Lower leg skin (tissue), 4 donors: ENCODE measurements at regions not wholly inside any gene's neighbourhood (a gene's known extent, or its start where the extent isn't known, plus 50 kb on each side); places are given as distances from the start of the nearest gene placed in this dataset.

Experiments
- DNase-seq, 2 donors: peaks; one replicate each; pipeline ENCODE4 v3.0.0-alpha.2; 2019; ENCODE audit warnings: low spot score in 2 of 2
- H3K4me3 ChIP-seq: fragments of 200-600 bp; sonication (generic); 2 replicates; pipeline ENCODE4 v1.5.1; 2017; ENCODE audit warnings: mild to moderate bottlenecking, low read depth; ENCODE audit not compliant: poor library complexity, severe bottlenecking
- CTCF ChIP-seq, 3 donors: fragments of 450-650 bp; IDR thresholded peaks; one replicate each; pipeline ENCODE4 v1.5.1; 2016; ENCODE audit warnings: antibody characterized with exemption in 3 of 3, mild to moderate bottlenecking in 3 of 3, moderate library complexity in 2 of 3
- POLR2A ChIP-seq, 2 donors: fragments of 450-650 bp; IDR thresholded peaks; one replicate each; pipeline ENCODE4 v1.6.1; 2016 to 2017; ENCODE audit warnings: antibody characterized with exemption in 2 of 2, mild to moderate bottlenecking in 1 of 2, moderate library complexity in 1 of 2
- WGBS, 2 donors: methylation state at CpG; one replicate each; pipeline ENCODE4 v1.1.5; 2018; 5-methylcytosine and 5-hydroxymethylcytosine counted together
- intact Hi-C: fragments of 100-400 bp; cut with DNase I; formaldehyde crosslinking; loops from one replicate; pipeline ENCODE4 v1.15.0; 2023; ENCODE audit warnings: low total_unique reads

DNA sequence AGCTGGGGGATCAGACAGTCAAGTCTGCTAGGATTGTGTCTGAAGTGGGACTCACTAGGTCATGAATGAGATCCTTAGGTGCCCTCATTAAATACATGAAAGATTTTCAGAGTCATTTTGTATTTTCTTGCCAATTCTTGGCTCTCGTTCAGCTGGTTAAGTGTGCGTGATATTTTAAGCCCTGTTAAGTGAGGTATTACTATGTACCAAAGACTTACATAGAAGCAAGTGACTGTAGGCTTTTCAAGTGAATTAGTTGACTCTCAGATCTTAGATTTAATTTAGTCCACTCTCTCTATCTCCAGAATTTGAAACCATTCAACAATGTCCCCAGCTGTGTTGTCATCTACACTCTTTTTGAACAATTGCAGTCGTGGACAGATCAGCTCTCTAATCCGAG, 219.4 kb downstream of the FOXL1 start:
- H3K4me3 ChIP-seq, result no peak overlapping the region
- WGBS, 2 donors, result 60 to 62% methylated on average over 4 of the region's 4 CpGs
- TF ChIP-seq POLR2A (IDR thresholded peaks at IDR 0.05), result no peak
- TF ChIP-seq CTCF (IDR thresholded peaks at IDR 0.05), result no peak
- DNase-seq, result no peak
- intact Hi-C loops, result no loop called here

- intact Hi-C loops, result no loop called here
- no peak overlapping the region for H3K4me3 ChIP-seq
- WGBS, 2 donors, result 44 to 45% methylated on average over 4 of the region's 4 CpGs
- TF ChIP-seq CTCF (IDR thresholded peaks at IDR 0.05), result no peak
- TF ChIP-seq POLR2A (IDR thresholded peaks at IDR 0.05), result no peak
- DNase-seq, result no peak
Measured at GRCh38 chr16:86798247-86799041, 220.1 kb downstream of the FOXL1 start.

- intact Hi-C loops, result no loop called here
- TF ChIP-seq POLR2A (IDR thresholded peaks at IDR 0.05), result no peak
- no peak for TF ChIP-seq CTCF (IDR thresholded peaks at IDR 0.05)
- WGBS, 2 donors, result 85 to 87% methylated on average over 4 of the region's 4 CpGs
- no peak overlapping the region for H3K4me3 ChIP-seq
- DNase-seq, result no peak
Measured at GRCh38 chr16:86799367-86799766, 221.0 kb downstream of the FOXL1 start.

DNA sequence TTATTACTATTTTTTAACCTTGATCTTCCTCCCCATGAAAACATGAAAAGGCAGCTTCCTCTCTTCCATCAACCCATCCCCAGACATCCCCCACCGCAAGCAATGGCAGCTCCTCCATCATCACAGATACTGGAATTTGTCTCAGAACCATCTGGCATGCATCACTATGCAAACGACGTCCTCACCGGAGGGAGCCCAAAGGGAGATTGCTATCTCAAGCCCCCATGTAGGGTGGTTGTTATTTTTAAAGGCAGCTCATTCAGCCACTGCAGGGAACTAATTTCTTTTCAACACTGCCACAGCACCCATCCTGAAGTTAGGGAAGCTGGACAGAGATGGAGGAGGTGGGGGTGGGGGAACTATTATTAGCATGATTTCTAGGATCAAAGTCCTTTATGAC, 222.5 kb downstream of the FOXL1 start:
- no peak for DNase-seq
- TF ChIP-seq POLR2A (IDR thresholded peaks at IDR 0.05) (no peak), CTCF (IDR thresholded peaks at IDR 0.05) (no peak)
- intact Hi-C loops, result no loop called here
- H3K4me3 ChIP-seq, result no peak overlapping the region
- WGBS, 2 donors, result 8 to 11% methylated on average over 4 of the region's 4 CpGs

DNA sequence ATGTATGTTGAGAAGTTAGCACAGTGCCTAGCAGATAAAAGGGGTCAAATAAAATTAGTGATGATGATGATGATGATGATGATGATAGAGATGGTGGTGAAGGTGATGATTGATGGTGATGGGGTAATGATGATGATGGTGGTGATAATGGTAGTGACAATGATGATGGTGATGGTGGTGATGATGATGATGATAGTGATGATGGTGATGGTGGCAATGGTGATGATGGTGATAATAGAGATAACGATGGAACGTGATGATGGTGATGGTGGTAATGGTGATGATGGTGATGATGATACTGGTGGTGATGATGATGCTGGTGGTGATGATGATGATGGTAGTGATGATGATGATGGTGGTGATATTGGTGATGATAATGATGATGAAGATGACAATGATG, 223.7 kb downstream of the FOXL1 start:
- no peak for DNase-seq
- WGBS, 2 donors, result 86 to 89% methylated on average over 2 of the region's 2 CpGs
- no peak overlapping the region for H3K4me3 ChIP-seq
- intact Hi-C loops, result no loop called here
- TF ChIP-seq POLR2A (IDR thresholded peaks at IDR 0.05), result no peak
- no peak for TF ChIP-seq CTCF (IDR thresholded peaks at IDR 0.05)

- H3K4me3 ChIP-seq, result no peak overlapping the region
- WGBS, 2 donors, result 80 to 84% methylated on average over 6 of the region's 6 CpGs
- TF ChIP-seq POLR2A (IDR thresholded peaks at IDR 0.05), result no peak
- TF ChIP-seq CTCF (IDR thresholded peaks at IDR 0.05), result no peak
- intact Hi-C loops, result no loop called here
- peak in 1 of 2 donors; percentile 72 for DNase-seq
Measured at GRCh38 chr16:86805188-86805587, 226.8 kb downstream of the FOXL1 start.
